Smooth muscle cell (in vitro differentiated cells): ENCODE measurements at regions not wholly inside any gene's neighbourhood (a gene's known extent, or its start where the extent isn't known, plus 50 kb on each side); places are given as distances from the start of the nearest gene placed in this dataset.

Source experiments
- DNase-seq: peaks from one replicate; lab custom pipeline; 2025; ENCODE audit not compliant: unreplicated experiment; lab: John Stamatoyannopoulos, UW
- H2AFZ ChIP-seq: fragments of 200-600 bp; sonication (generic); 2 replicates; pipeline ENCODE4 v1.6.0; 2016; ENCODE audit warnings: antibody characterized with exemption, low read depth, mild to moderate bottlenecking
- H3F3A ChIP-seq: fragments of 200-600 bp; sonication (generic); 2 replicates; pipeline ENCODE4 v1.6.0; 2017; ENCODE audit warnings: antibody characterized with exemption, low read depth
- H3K27ac ChIP-seq: fragments of 200-600 bp; sonication (generic); 2 replicates; pipeline ENCODE4 v1.5.1; 2016; ENCODE audit warnings: low read depth, mild to moderate bottlenecking
- H3K27me3 ChIP-seq: fragments of 200-600 bp; sonication (generic); 2 replicates; pipeline ENCODE4 v1.6.1; 2016; ENCODE audit warnings: low read depth, mild to moderate bottlenecking
- H3K36me3 ChIP-seq: fragments of 200-600 bp; sonication (generic); 2 replicates; pipeline ENCODE4 v1.5.1; 2016; ENCODE audit warnings: low read depth
- H3K4me1 ChIP-seq: fragments of 200-600 bp; sonication (generic); 2 replicates; pipeline ENCODE4 v1.5.1; 2016; ENCODE audit warnings: low read depth
- H3K4me2 ChIP-seq: fragments of 200-600 bp; sonication (generic); 2 replicates; pipeline ENCODE4 v1.6.0; 2016; ENCODE audit warnings: mild to moderate bottlenecking
- H3K4me3 ChIP-seq: fragments of 200-600 bp; sonication (generic); 2 replicates; pipeline ENCODE4 v1.5.1; 2016; ENCODE audit warnings: mild to moderate bottlenecking
- H3K79me2 ChIP-seq: fragments of 200-600 bp; sonication (generic); 2 replicates; pipeline ENCODE4 v1.6.0; 2016; ENCODE audit warnings: low read depth, mild to moderate bottlenecking
- H3K9ac ChIP-seq: fragments of 200-600 bp; sonication (generic); 2 replicates; pipeline ENCODE4 v1.6.0; 2016; ENCODE audit warnings: low read depth
- H3K9me3 ChIP-seq: fragments of 200-600 bp; sonication (generic); replicated peaks from 2 replicates; pipeline ENCODE4 v1.5.1; 2016; ENCODE audit warnings: low read depth
- H4K20me1 ChIP-seq: fragments of 200-600 bp; sonication (generic); 2 replicates; pipeline ENCODE4 v1.6.0; 2016; ENCODE audit warnings: low read depth
- CTCF ChIP-seq: fragments of 200-600 bp; sonication (generic); IDR thresholded peaks from 2 replicates; pipeline ENCODE4 v1.5.1; 2017; ENCODE audit warnings: borderline replicate concordance, mild to moderate bottlenecking, antibody characterized with exemption; ENCODE audit not compliant: insufficient read depth, poor library complexity, severe bottlenecking
- WGBS: methylation state at CpG from one replicate; pipeline ENCODE4 v1.1.7; 2016; ENCODE audit warnings: low lambda C conversion rate; 5-methylcytosine and 5-hydroxymethylcytosine counted together

GRCh38 chr1:168801032-168801745 is 72.2 kb upstream of the DPT start:
- WGBS: 16% methylated on average over 3 of the region's 3 CpGs
- DNase-seq: no peak
- peak overlapping the region; percentile 41 for H3K4me2 ChIP-seq
- TF ChIP-seq CTCF: no peak
- no peaks in the 10 kb centered on the region for H4K20me1 ChIP-seq
- no peak overlapping the region for H3K9ac ChIP-seq
- H2AFZ ChIP-seq: peak overlapping the region; percentile 44
- no peak overlapping the region for H3K4me3 ChIP-seq
- peaks cover 20% of the 10 kb centered on the region for H3K4me1 ChIP-seq
- no peaks in the 10 kb centered on the region for H3K9me3 ChIP-seq
- no peaks in the 10 kb centered on the region for H3F3A ChIP-seq
- H3K36me3 ChIP-seq: no peaks in the 10 kb centered on the region
- no peaks in the 10 kb centered on the region for H3K27me3 ChIP-seq
- no peaks in the 10 kb centered on the region for H3K79me2 ChIP-seq
- no peak overlapping the region for H3K27ac ChIP-seq

- no peaks in the 10 kb centered on the region for H3K36me3 ChIP-seq
- no peak overlapping the region for H3K4me3 ChIP-seq
- no peaks in the 10 kb centered on the region for H3K79me2 ChIP-seq
- 54% methylated on average over 7 of the region's 7 CpGs for WGBS
- no peaks in the 10 kb centered on the region for H3F3A ChIP-seq
- no peak overlapping the region for H3K9ac ChIP-seq
- TF ChIP-seq CTCF: no peak
- no peaks in the 10 kb centered on the region for H3K9me3 ChIP-seq
- peak overlapping the region; percentile 48 for H2AFZ ChIP-seq
- H3K4me1 ChIP-seq: peaks cover 20% of the 10 kb centered on the region
- no peak overlapping the region for H3K27ac ChIP-seq
- H4K20me1 ChIP-seq: no peaks in the 10 kb centered on the region
- H3K27me3 ChIP-seq: no peaks in the 10 kb centered on the region
- DNase-seq: no peak
- peak overlapping the region; percentile 24 for H3K4me2 ChIP-seq
Measured at GRCh38 chr1:168803806-168804510, 75.0 kb upstream of the DPT start.

- no peak for TF ChIP-seq CTCF
- Histone ChIP-seq H3K36me3 (no peaks in the 10 kb centered on the region), H3K79me2 (no peaks in the 10 kb centered on the region), H3K4me1 (peaks cover 4% of the 10 kb centered on the region), H3K9me3 (no peaks in the 10 kb centered on the region), H2AFZ (no peak overlapping the region), H3F3A (no peaks in the 10 kb centered on the region), H3K4me3 (no peak overlapping the region), H4K20me1 (no peaks in the 10 kb centered on the region), H3K27ac (no peak overlapping the region), H3K9ac (no peak overlapping the region), H3K27me3 (no peaks in the 10 kb centered on the region), H3K4me2 (no peak overlapping the region)
- no peak for DNase-seq
- 96% methylated on average over 2 of the region's 2 CpGs for WGBS
Measured at GRCh38 chr1:168806952-168807351, 77.9 kb upstream of the DPT start.
